Keratinocyte (primary cell): ENCODE measurements at regions not wholly inside any gene's neighbourhood (a gene's known extent, or its start where the extent isn't known, plus 50 kb on each side); places are given as distances from the start of the nearest gene placed in this dataset.

Source experiments
- DNase-seq: peaks from one replicate; pipeline ENCODE4 v3.0.0-alpha.2; 2011; ENCODE audit warnings: low read depth, missing footprints, low spot score
- FAIRE-seq: peaks from 2 replicates; lab custom pipeline; 2011; peaks lifted over from hg19 to GRCh38; lab: Jason Lieb, UNC
- H2AFZ ChIP-seq: 2 replicates; pipeline ENCODE4 v1.6.0; 2012; ENCODE audit warnings: low read length, control low read depth, inconsistent platforms; ENCODE audit not compliant: control insufficient read depth
- H3K27ac ChIP-seq: 2 replicates; pipeline ENCODE4 v1.5.1; 2011; ENCODE audit warnings: low read length; ENCODE audit not compliant: control insufficient read depth, insufficient read depth
- H3K27me3 ChIP-seq: 3 replicates; pipeline ENCODE4 v1.6.0; 2011; ENCODE audit warnings: low read length; ENCODE audit not compliant: control insufficient read depth, insufficient read depth; ENCODE audit errors: extremely low read depth
- H3K36me3 ChIP-seq, 2 experiments: 2 replicates in 1 of 2; 3 replicates in 1 of 2; pipeline ENCODE4 v1.5.1; 2011; ENCODE audit warnings: low read length in 2 of 2, mild to moderate bottlenecking in 1 of 2; ENCODE audit not compliant: control insufficient read depth in 2 of 2, insufficient read depth in 2 of 2; ENCODE audit errors: extremely low read depth in 1 of 2
- H3K4me1 ChIP-seq: 3 replicates; pipeline ENCODE4 v1.5.1; 2011; ENCODE audit warnings: low read length; ENCODE audit not compliant: control insufficient read depth, insufficient read depth; ENCODE audit errors: extremely low read depth
- H3K4me2 ChIP-seq: 3 replicates; pipeline ENCODE4 v1.6.0; 2011; ENCODE audit warnings: low read depth, low read length; ENCODE audit not compliant: control insufficient read depth, insufficient read depth; ENCODE audit errors: extremely low read depth
- H3K4me3 ChIP-seq, 3 experiments: fragments of 200-600 bp in 1 of 3; sonication (generic) in 1 of 3; 2 replicates in 2 of 3; 3 replicates in 1 of 3; pipeline ENCODE4 v1.5.1; 2011 to 2016; ENCODE audit warnings: low read length in 3 of 3, mild to moderate bottlenecking in 3 of 3, control low read depth in 2 of 3, inconsistent platforms in 1 of 3, low read depth in 1 of 3, mixed read lengths in 1 of 3, mixed run types in 1 of 3, moderate library complexity in 1 of 3; ENCODE audit not compliant: control insufficient read depth in 2 of 3, insufficient read depth in 2 of 3; ENCODE audit errors: extremely low read depth in 1 of 3
- H3K79me2 ChIP-seq: 2 replicates; pipeline ENCODE4 v1.6.0; 2012; ENCODE audit warnings: low read length; ENCODE audit not compliant: control insufficient read depth, insufficient read depth
- H3K9ac ChIP-seq: 3 replicates; pipeline ENCODE4 v1.6.0; 2011; ENCODE audit warnings: low read length; ENCODE audit not compliant: control insufficient read depth, insufficient read depth; ENCODE audit errors: extremely low read depth
- H3K9me1 ChIP-seq: 3 replicates; pipeline ENCODE4 v1.6.0; 2011; ENCODE audit warnings: low read length; ENCODE audit not compliant: control insufficient read depth, insufficient read depth; ENCODE audit errors: extremely low read depth
- H3K9me3 ChIP-seq: 2 replicates; pipeline ENCODE4 v1.5.1; 2012; ENCODE audit warnings: low read depth, low read length; ENCODE audit not compliant: control insufficient read depth
- H4K20me1 ChIP-seq: 3 replicates; pipeline ENCODE4 v1.6.0; 2011; ENCODE audit warnings: low read length; ENCODE audit not compliant: control insufficient read depth, insufficient read depth; ENCODE audit errors: extremely low read depth
- CTCF ChIP-seq, 3 experiments: IDR thresholded peaks in 1 of 3; conservative IDR thresholded peaks in 1 of 3; optimal IDR thresholded peaks in 1 of 3; 2 replicates in 2 of 3; 3 replicates in 1 of 3; pipeline versions ENCODE3 to v1.5.1; 2011; ENCODE audit warnings: low read length in 3 of 3, mild to moderate bottlenecking in 3 of 3, moderate library complexity in 2 of 3, control low read depth in 1 of 3, inconsistent platforms in 1 of 3; ENCODE audit not compliant: insufficient read depth in 2 of 3; ENCODE audit errors: extremely low read depth in 1 of 3
- EZH2 ChIP-seq: IDR thresholded peaks from one replicate; pipeline ENCODE4 v1.6.1; 2012; ENCODE audit warnings: inconsistent platforms, mild to moderate bottlenecking, low read length, moderate library complexity
- dilution Hi-C: fragments of 300-500 bp; cut with MboI; formaldehyde crosslinking; loops from one replicate; pipeline ENCODE4 v1.7.0; 2020; ENCODE audit warnings: low sequenced_read_pairs; ENCODE audit not compliant: extremely low pct_ligation_motif_present

- Histone ChIP-seq H3K9ac (no peak overlapping the region), H2AFZ (no peak overlapping the region), H3K27ac (no peak overlapping the region), H3K79me2 (no peaks in the 10 kb centered on the region), H3K4me3 (no peak overlapping the region), H4K20me1 (no peaks in the 10 kb centered on the region), H3K4me2 (no peak overlapping the region), H3K9me1 (no peaks in the 10 kb centered on the region), H3K27me3 (no peaks in the 10 kb centered on the region), H3K36me3 (no peaks in the 10 kb centered on the region), H3K9me3 (no peaks in the 10 kb centered on the region), H3K4me1 (no peaks in the 10 kb centered on the region)
- DNase-seq (no peak), FAIRE-seq (no peak)
- TF ChIP-seq CTCF (optimal IDR thresholded peaks at IDR 0.05 in 1 of 3, IDR thresholded peaks at IDR 0.05 in 1 of 3, conservative IDR thresholded peaks at IDR 0.05 in 1 of 3; ENCODE audit: extremely low read depth in 1 of 3, insufficient read depth in 2 of 3, low read length in 3 of 3) (no peak), EZH2 (no peak)
- dilution Hi-C loops: no loop called here
These were observed 978.3 kb downstream of the PCDH18 start for GRCh38 chr4:136554033-136554432.

- FAIRE-seq (no peak), DNase-seq (no peak)
- Histone ChIP-seq H3K9me1 (no peaks in the 10 kb centered on the region), H2AFZ (no peak overlapping the region), H3K79me2 (no peaks in the 10 kb centered on the region), H3K9ac (no peak overlapping the region), H3K4me3 (no peak overlapping the region), H3K36me3 (no peaks in the 10 kb centered on the region), H3K9me3 (peaks cover 2% of the 10 kb centered on the region), H3K27me3 (no peaks in the 10 kb centered on the region), H3K4me1 (no peaks in the 10 kb centered on the region), H3K4me2 (no peak overlapping the region), H4K20me1 (no peaks in the 10 kb centered on the region), H3K27ac (no peak overlapping the region)
- TF ChIP-seq CTCF (optimal IDR thresholded peaks at IDR 0.05 in 1 of 3, IDR thresholded peaks at IDR 0.05 in 1 of 3, conservative IDR thresholded peaks at IDR 0.05 in 1 of 3; ENCODE audit: extremely low read depth in 1 of 3, insufficient read depth in 2 of 3, low read length in 3 of 3): no peak
- TF ChIP-seq EZH2: no peak
- dilution Hi-C loops: no loop called here
These were observed 980.5 kb downstream of the PCDH18 start for GRCh38 chr4:136551753-136552152.
